ENCODE measurements at regions not wholly inside any gene's neighbourhood (a gene's known extent, or its start where the extent isn't known, plus 50 kb on each side); places are given as distances from the start of the nearest gene placed in this dataset.
"Not testable (repeated sequence)": the region's sequence is repeated elsewhere in the genome, so short reads cannot be mapped to it uniquely, and the experiment has no call there.

GRCh38 chr2:87633287-87633963, 114.5 kb upstream of the PLGLB2 start:
- DNase-seq, result not testable (repeated sequence)

DNA sequence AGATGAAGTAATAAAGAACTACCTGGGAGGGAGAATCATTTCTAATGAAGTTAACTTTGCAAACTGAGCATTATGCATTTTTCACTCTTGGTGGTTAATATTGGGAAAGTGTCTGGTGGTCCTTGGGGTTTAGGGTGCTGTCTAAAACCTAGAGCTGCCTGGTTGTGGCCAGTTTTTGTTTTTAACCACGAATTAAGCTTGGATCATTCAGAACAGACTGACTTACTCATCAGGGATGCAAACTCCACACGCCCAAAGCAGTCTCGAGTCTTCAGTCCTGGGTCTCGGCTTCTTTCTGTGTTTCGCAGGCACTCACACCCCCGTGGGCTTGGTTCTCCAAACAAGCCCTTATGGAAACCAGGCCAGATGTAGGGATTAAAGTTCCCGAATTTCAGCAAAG, 113.8 kb upstream of the PLGLB2 start:
- DNase-seq, result not testable (repeated sequence)

DNA sequence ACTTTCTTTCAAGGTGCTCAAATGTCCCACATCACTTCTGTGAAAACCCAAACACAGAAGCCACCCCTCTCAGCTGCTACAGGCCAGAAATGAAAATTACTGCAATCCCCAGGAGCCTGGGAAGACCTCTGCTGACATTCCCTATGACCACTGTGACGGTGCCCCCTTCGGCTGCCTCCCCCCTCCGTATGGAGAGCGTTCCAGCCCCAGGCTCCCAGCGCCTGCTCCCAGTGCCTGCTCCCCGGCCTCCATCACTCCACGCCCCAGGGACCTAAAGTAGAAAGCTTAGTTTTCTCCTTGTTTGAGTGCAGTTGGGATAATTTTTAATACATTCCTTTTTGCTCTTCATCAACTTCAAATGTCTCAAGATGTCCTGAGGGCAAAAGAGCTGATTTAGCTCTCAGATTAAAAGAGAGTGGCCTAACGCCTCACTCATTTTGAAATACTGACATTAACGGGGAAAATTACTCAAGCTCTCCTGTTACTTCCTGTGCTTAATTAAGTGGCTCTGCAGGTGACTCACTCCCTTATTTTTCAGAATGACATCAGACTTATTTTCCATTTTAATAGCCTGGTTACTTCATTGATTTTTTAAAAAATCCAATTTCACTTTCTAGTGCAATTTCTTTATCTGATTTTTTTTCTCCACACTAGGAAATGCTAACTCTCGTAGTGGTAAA, 112.8 kb upstream of the PLGLB2 start:
- DNase-seq, result not testable (repeated sequence)

DNA sequence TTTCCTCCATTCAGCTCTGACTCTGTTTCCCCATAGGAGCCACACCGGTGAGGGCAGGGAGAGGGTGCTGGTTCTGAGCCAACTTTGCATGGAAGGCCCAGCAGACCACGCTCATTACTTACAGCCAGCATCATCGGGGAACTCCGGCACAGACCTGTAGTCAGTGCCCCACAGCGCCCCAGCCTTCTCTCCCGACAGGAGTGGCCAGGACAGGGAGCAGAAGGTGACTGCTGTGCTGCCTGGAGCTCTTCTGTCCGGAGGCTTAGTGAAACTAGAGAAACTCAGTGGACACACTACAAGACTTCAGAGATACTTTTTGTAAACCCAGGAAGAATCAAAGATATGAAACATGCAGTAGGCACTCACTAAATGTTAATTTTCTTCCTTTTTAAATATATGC, 111.6 kb upstream of the PLGLB2 start:
- DNase-seq, result not testable (repeated sequence)

DNA sequence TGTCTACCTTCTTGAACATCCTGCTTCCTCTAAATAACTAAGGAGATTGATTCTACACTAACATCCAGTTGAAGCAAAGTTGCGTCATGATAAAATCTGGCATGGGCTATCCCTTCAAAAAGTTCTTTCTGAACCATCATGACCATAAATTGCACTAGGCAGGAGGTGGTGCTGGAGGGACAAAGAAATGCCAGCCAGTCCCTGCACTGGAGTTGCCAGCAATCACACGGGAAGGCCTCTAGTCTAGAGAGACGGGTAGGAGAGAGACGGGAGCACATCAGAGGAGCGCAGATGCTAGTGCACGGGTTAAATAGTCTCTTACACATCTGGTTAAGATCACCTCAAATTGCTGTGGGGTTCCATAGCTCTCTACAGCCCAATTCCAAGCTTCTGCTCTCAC, 111.2 kb upstream of the PLGLB2 start:
- DNase-seq, result not testable (repeated sequence)

DNA sequence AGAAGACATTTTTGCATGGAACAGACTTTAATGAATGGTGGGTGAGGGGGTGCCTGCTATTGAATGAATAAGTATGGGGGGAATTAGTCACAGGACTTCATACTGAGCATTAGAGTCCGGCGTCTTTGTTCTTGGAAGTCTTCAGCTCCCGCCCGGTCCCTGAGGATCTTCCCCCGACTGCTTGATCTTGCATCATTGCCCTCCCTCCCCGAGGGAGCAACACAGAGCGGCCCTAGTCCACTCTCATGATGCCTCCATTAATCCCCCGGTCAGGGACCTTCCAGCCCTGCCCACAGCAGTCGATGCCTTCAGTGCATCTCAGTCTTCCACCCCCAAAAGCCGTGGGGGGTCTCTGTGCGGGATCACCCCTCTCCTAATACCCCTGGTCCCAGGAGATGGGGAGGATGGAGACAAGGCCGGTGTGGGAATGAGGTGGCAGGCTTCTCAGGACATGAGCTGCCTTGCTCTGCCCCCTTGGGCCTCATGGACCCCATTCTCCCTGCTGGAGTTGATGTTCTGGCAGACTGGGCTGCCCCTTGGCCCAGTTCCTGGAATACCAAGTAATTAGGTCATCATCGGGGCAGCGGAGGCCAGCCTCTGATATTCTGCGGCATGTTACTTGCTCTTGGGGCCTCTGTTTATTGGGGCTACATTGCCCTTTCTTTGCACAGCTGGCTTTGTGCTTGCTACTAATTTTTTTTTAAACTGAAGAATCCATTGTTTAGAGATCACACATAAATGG, 110.5 kb upstream of the PLGLB2 start:
- DNase-seq, result not testable (repeated sequence)

DNA sequence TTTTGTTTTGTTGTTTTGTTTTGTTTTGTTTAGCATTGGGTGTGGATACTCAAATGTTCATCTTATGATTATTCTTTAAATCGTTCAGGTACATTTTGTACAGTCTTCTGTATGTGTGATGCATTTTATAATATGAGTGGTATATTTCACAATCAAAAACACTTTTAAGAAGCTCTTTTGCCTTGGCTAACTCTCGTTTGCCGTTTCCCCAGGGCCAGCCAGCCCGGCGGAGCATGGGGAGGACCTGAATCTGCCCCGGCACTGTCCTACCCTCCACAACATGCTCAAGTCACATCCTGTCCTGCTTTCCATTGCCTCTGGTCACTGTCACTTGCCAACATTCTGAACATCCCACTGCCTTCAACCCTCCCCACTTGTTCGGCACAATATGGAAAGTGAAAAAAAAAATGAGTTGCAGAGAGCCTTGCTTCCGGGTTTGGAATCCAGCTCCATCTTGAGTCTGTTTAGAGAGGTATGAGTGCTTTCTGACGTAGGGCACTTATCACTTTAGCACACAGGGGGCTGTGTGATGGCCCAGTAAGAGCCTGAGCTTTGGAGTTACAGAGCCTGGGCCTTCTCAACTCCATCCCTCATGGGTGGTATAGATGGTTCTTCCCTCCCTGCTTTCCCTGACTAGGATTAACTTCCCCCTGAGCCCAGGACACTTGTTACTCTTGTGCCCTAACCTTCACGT, 109.6 kb upstream of the PLGLB2 start:
- DNase-seq, result not testable (repeated sequence)

DNA sequence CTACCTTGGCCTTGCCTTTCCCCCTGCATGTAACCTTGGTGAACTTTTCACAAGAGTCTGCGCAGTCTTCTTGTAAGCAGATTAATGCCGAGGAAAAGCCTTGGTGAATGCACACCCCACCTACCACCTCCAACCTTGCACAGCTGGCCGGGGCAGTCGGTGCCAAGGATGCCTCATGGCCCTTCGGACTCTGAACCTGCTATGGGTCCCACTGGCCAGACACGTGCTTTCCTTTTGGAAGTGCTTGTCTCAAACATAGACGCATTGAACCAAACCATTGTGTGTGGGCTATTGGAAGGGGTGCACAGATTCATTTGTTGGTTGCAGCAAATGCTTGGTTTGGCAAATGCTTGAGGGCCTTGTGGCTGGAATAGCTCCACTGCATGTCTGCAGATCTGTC, 109.0 kb upstream of the PLGLB2 start:
- DNase-seq, result not testable (repeated sequence)

DNA sequence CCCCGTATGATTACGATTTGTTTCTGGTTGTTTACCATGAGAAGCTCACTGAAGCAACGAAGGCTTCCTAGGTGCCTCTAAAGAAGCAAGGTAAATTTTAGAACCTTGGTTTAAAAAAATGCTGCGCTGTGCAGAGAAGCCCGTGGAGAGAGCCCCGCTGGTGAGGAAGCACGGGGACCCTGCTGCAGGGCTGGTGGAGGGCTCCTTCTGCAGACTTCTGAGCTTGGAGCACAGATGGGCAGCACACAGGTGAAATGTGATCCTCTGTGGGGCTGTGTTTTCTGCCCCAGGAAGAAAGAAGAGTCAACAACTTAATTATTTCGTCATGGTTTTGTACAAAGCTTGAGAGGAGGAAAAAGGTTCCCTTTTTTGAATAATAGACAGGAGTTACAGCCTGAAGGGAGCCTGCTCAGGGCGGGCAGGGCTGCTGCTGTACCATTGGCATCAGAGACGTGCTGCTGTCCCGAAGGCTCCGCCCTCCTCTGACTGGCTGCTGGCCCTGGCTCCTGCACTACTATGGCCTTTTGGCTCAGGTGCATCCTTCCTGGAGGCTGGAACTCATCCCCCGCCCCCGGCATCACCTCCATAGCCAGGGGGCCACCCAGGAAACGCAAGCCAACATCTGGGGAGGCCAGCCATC, 108.0 kb upstream of the PLGLB2 start:
- not testable (repeated sequence) for DNase-seq

GRCh38 chr2:87640961-87641563, 106.8 kb upstream of the PLGLB2 start:
- DNase-seq, result not testable (repeated sequence)

DNA sequence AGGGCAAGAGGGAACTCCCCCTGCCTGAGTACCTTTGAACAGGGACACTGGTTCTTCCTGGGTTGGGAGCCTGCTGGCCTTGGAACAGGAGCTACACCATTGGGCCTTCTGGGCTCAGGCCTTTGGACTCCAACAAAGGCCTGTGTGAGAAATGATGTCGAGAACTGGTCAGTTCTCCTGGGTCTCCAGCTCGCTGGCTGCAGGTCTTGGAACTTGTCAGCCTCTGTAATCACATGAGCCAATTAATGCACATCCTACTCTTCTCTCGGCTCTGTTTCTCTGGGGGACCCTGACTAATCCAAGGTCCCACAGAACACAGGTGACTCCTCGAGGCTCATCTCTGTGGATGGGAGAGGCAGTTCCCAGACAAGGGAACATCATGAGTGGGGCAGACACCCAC, 104.7 kb upstream of the PLGLB2 start:
- not testable (repeated sequence) for DNase-seq

DNA sequence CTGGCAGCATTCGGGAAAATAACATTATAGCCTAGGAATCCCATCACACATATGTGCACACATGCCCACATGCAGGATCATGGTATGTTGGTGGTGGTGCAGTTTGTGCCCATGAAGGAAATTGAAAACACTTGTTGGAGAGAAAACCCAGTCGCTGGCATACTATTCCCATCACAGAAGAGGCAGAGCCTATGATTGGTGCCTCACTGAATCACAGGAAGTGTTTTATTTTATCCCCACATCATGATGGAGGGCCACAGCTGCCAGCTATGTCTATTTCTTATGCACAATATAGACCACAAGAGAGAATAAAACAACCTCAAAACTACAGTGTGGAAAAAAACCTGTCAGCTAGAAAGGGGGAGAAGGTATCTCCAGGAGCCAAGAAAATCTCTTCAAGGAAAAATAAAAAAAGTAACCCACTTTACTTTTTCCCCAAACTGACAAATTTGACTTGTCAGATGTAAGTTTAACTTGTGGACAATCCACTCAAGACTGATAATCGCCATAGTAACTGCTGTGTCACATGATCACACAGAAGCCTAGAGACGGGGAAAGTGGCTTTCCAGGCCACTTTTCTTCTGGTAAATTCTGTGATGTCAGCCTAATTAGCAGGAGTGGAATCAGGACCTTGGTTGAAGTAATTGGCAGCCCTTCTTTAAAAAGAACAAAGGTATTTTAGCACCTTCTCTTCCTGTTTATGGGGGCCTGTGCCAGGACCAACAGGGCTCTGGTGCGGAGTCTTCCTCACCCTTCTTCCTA, 100.0 kb upstream of the PLGLB2 start:
- DNase-seq, result not testable (repeated sequence)

- not testable (repeated sequence) for DNase-seq
Observed at GRCh38 chr2:87648815-87649214, 99.1 kb upstream of the PLGLB2 start.

DNA sequence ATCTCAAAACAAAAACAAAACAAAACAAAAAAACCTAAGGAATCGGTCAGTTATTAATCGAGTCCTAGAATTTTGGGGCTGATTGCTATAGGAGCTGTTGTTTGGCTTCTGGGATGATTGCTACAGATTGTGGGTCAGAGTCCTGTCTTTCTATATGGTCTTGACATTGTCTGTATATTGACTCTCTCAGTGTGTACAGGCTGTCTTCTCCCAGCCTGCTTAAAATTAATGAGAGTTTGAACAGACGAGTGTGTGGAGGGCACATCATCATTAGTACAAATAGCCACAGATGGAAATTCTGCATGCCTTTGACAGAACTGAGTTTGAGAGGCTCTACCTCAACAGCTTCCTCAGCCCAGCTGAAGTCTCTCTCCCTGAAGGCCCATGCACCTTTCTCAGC, 98.0 kb upstream of the PLGLB2 start:
- DNase-seq, result not testable (repeated sequence)

GRCh38 chr2:87650837-87651236, 97.0 kb upstream of the PLGLB2 start:
- DNase-seq, result not testable (repeated sequence)

DNA sequence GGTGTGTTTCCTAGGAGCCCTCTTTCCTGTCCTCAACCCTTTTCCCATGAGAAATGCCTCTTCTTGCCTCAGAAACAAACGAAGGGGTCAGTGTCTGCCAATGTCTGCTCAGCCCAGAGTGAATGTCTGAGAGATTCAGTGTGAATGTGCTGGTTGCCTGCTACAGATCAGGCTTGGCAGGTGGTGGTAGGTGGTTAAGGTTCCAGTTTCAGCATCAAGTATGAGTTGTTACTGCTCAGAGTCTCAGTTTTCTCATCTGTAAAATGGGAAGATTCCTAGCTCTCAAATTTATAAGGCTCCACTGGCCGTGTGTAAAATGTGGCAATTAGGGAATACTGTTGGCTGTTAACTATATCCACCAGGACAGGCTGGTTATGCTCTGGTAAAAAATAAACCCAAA, 96.3 kb upstream of the PLGLB2 start:
- not testable (repeated sequence) for DNase-seq

GRCh38 chr2:87653373-87653772, 94.5 kb upstream of the PLGLB2 start:
- DNase-seq, result not testable (repeated sequence)

DNA sequence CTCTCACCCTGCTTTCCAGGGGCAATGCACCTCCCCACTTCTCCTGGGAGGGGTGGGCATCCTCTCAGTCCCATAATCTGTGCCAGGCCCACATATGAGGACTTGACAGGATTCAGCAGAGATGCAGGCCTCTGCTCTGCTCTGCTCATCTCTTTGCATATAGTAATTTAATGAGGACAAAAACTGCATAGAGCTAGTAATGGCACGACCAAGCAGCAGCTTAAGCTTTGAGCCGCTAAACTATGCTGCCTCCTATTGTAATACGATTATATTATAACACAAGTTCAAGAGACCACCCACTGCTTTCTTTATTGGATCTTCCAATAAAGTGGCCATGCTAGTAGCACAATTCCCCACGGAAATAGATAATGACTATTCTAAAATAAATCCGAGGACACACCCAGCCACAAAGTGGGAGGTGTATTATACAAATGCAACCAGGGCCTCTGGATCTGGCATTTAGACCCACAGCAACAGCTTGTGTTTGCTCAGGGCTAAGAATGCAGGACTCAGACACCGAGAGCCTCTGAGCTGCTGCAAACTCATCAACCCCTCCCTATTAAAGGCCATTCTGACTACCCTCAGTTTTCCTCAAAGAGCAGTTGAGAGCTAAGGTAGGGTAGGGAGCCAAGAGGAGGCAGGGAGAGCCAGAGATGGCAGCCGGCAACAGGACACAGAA, 93.6 kb upstream of the PLGLB2 start:
- not testable (repeated sequence) for DNase-seq

DNA sequence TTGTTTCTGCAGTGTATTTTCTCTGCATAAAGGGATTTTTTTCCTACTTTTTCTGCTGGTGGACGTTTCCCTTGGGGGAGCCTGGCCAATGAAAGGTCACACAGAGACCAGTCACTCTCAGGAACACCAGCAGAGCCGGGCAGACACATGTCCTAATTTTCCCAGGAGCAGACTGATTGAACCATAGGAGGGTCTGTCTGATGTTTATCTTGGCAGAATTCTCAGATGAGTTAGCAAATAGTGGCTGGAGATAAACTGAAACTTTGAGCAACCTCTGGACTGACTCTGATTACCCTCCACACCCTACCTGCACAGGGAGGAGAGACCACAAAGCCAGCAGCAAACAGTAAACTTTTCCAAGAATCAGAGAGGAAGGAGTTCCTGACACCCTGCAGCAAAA, 90.0 kb upstream of the PLGLB2 start:
- not testable (repeated sequence) for DNase-seq

DNA sequence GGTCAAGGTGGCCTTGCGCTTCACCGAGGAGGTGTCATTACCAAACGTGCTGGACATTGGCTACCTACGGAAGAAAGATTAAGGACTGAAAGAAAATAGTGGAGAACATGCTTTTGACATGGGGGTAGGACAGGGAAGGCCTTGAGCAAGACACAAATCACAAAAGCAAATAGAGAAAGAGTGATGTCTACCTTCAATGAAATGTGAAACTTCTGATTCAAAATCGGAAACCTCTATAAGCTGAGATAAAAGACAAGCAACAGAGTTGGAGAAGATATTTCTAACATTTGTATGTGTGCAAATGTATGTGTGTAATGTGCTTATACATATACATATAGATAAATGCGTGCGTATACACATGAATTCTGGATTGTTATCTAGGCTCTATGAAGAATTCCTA, 89.5 kb upstream of the PLGLB2 start:
- not testable (repeated sequence) for DNase-seq

- DNase-seq, result not testable (repeated sequence)
Observed at GRCh38 chr2:87658976-87659375, 88.9 kb upstream of the PLGLB2 start.
